ENCODE measurements at regions not wholly inside any gene's neighbourhood (a gene's known extent, or its start where the extent isn't known, plus 50 kb on each side); places are given as distances from the start of the nearest gene placed in this dataset.

DNA sequence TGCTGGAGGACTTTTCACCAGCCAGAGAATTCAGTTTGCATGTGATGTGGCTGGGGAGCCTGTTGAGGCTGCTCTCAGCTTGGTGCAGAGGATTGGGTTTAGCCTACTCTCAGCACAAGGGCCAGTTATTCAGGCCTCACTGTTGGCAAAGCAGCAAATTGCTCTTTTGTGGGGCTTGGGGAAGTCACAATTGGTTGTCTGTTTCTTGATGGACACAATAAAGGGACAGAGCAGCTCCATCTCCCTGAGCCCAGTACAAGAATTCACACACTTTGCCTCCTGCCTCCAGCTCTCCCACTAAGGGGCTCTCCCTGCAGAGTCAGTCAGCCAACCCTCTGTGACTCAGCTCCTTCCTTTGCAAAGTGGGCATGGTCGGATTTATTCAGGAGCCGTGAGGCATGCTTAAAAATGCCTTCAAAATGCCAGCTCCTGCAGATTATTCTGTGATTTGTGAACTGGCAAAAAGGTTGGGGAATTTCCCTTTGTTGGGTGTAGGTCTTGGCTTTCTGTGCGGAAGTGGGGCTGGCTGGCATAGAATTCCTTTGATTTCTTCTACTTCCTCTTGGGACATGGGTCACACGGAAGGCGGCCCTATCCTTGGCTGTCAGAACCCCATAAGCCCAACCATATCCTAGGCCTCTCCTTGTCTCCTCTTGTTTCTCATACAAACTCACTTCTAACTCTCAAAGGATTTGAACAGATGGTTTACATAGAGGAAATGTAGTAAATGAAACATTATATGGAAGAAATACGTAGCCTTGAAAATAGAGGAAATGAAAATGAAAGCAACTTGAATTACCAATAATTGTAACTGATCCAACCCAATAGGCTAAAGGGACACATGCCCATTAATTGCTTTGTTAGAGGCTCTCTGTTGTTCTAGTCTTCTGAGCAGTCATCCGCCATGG lies 118.7 kb upstream of the CD180 start:
- Histone ChIP-seq H3F3A (ENCODE audit: low read depth) (peaks cover 14% of the 10 kb centered on the region), H3K9me3 (ENCODE audit: low read depth) (no peaks in the 10 kb centered on the region), H3K4me2 (no peak overlapping the region), H2AFZ (replicated peaks) (peak overlapping the region; percentile 12), H3K79me2 (ENCODE audit: low read depth) (no peaks in the 10 kb centered on the region), H3K4me3 (no peak overlapping the region), H3K27me3 (no peaks in the 10 kb centered on the region), H3K27ac (peak overlapping the region; percentile 53), H3K9ac (no peak overlapping the region), H4K20me1 (ENCODE audit: low read depth) (no peaks in the 10 kb centered on the region), H3K4me1 (peaks cover 8% of the 10 kb centered on the region), H3K36me3 (no peaks in the 10 kb centered on the region)
- TF ChIP-seq EZH2phosphoT487 (IDR thresholded peaks at IDR 0.05) = no peak
- TF ChIP-seq, protein P1, sequence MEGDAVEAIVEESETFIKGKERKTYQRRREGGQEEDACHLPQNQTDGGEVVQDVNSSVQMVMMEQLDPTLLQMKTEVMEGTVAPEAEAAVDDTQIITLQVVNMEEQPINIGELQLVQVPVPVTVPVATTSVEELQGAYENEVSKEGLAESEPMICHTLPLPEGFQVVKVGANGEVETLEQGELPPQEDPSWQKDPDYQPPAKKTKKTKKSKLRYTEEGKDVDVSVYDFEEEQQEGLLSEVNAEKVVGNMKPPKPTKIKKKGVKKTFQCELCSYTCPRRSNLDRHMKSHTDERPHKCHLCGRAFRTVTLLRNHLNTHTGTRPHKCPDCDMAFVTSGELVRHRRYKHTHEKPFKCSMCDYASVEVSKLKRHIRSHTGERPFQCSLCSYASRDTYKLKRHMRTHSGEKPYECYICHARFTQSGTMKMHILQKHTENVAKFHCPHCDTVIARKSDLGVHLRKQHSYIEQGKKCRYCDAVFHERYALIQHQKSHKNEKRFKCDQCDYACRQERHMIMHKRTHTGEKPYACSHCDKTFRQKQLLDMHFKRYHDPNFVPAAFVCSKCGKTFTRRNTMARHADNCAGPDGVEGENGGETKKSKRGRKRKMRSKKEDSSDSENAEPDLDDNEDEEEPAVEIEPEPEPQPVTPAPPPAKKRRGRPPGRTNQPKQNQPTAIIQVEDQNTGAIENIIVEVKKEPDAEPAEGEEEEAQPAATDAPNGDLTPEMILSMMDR (IDR thresholded peaks at IDR 0.05) = peak; percentile 18
- Mint-ChIP-seq H3K4me3 (no peak overlapping the region), H3K27me3 (ENCODE audit: insufficient read depth, low read depth) (peaks cover 2% of the 10 kb centered on the region), H3K9me3 (peaks cover 33% of the 10 kb centered on the region), H3K4me1 (peaks cover 8% of the 10 kb centered on the region), H3K36me3 (no peaks in the 10 kb centered on the region), H3K27ac (peak overlapping the region; percentile 65)
- DNase-seq (ENCODE audit: low spot score) = peak; percentile 59

DNA sequence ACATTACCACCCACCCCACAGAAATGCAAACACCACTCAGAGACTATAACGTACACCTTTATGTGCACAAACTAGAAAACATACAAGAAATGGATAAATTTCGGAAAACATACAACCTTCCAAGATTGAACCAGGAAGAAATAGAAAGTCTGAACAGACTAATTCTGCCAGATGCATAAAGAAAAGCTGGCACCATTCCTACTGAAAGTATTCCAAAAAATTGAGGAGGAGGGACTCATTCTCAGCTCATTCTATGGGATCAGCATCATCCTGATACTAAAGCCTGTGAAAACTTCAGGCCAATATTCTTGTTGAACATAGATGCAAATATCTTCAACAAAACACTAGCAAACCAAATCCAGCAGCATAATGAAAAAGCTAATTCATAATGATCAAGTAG lies 115.1 kb upstream of the CD180 start:
- Histone ChIP-seq H3K27ac (no peak overlapping the region), H3K4me3 (no peak overlapping the region), H3F3A (ENCODE audit: low read depth) (peaks cover 14% of the 10 kb centered on the region), H3K79me2 (ENCODE audit: low read depth) (no peaks in the 10 kb centered on the region), H2AFZ (replicated peaks) (no peak overlapping the region), H3K9me3 (ENCODE audit: low read depth) (no peaks in the 10 kb centered on the region), H3K4me2 (no peak overlapping the region), H3K36me3 (no peaks in the 10 kb centered on the region), H3K9ac (no peak overlapping the region), H3K27me3 (no peaks in the 10 kb centered on the region), H4K20me1 (ENCODE audit: low read depth) (no peaks in the 10 kb centered on the region), H3K4me1 (peaks cover 12% of the 10 kb centered on the region)
- DNase-seq (ENCODE audit: low spot score) = no peak
- H3K4me3 Mint-ChIP-seq = no peak overlapping the region
- no peak overlapping the region for H3K27ac Mint-ChIP-seq
- peaks cover 26% of the 10 kb centered on the region for H3K9me3 Mint-ChIP-seq
- H3K4me1 Mint-ChIP-seq = peaks cover 17% of the 10 kb centered on the region
- H3K27me3 Mint-ChIP-seq (ENCODE audit: insufficient read depth, low read depth) = peaks cover 4% of the 10 kb centered on the region
- no peak for TF ChIP-seq EZH2 (IDR thresholded peaks at IDR 0.05)
- no peak for TF ChIP-seq EZH2phosphoT487 (IDR thresholded peaks at IDR 0.05)
- TF ChIP-seq, protein P1 (IDR thresholded peaks at IDR 0.05) = no peak
- H3K36me3 Mint-ChIP-seq = no peaks in the 10 kb centered on the region

DNA sequence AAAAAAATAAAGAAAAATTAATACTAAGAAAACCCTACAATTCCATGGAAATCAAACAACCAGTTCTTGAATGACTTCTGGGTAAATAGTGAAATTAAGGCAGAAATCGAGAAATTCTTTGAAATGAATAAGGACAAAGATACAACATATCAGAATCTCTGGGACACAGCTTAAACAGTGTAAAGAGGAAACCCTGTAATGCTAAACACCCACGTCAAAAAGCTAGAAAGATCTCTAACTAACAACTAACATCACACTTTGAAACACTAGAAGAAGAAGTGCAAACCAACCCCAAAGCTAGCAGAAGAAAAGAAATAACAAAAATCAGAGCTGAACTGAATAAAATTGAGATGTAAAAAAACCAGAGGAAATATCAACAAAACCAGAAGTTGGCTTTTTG lies 114.6 kb upstream of the CD180 start:
- Histone ChIP-seq H3K9me3 (ENCODE audit: low read depth) (no peaks in the 10 kb centered on the region), H4K20me1 (ENCODE audit: low read depth) (no peaks in the 10 kb centered on the region), H3K79me2 (ENCODE audit: low read depth) (no peaks in the 10 kb centered on the region), H3K27ac (no peak overlapping the region), H3K4me3 (no peak overlapping the region), H3K4me2 (no peak overlapping the region), H3K9ac (no peak overlapping the region), H2AFZ (replicated peaks) (no peak overlapping the region), H3K4me1 (peaks cover 12% of the 10 kb centered on the region), H3K36me3 (no peaks in the 10 kb centered on the region), H3K27me3 (no peaks in the 10 kb centered on the region), H3F3A (ENCODE audit: low read depth) (peaks cover 14% of the 10 kb centered on the region)
- DNase-seq (ENCODE audit: low spot score) = no peak
- Mint-ChIP-seq H3K36me3 (no peaks in the 10 kb centered on the region), H3K4me3 (no peak overlapping the region), H3K27me3 (ENCODE audit: insufficient read depth, low read depth) (peaks cover 4% of the 10 kb centered on the region), H3K27ac (no peak overlapping the region), H3K9me3 (peaks cover 27% of the 10 kb centered on the region), H3K4me1 (peaks cover 22% of the 10 kb centered on the region)
- TF ChIP-seq, protein P1 (IDR thresholded peaks at IDR 0.05) = no peak
- no peak for TF ChIP-seq EZH2phosphoT487 (IDR thresholded peaks at IDR 0.05)
- TF ChIP-seq EZH2 (IDR thresholded peaks at IDR 0.05) = no peak

Measured in neural progenitor cell (in vitro differentiated cells).